ENCODE measurements at regions not wholly inside any gene's neighbourhood (a gene's known extent, or its start where the extent isn't known, plus 50 kb on each side); places are given as distances from the start of the nearest gene placed in this dataset.

DNA sequence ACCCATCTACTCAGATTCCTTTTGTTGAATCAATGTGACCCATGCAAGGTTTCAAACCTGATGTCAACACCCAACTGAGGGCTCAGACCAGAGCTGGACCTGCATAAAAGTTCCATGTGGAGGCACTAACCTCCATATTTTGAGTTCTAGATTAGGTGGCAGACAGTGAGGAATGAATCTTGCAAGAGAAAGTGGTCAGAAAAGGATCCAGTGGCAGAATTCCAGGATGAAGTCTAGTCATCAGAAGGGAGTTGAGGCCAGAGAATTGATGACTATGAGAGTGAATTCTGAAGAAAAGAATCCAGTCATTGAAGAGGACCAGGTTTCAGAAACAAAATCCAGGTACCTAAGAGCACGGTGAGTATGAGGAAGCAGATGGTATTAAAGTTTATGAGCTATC lies 205.1 kb upstream of the RGMB start:
- Histone ChIP-seq H3K36me3 (ENCODE audit: insufficient read depth, low read depth, low read length) (no peaks in the 10 kb centered on the region), H3K27me3 (ENCODE audit: insufficient read depth, low read length) (no peaks in the 10 kb centered on the region), H3K27ac (ENCODE audit: low read length) (no peak overlapping the region), H3K4me3 (ENCODE audit: low read length) (no peak overlapping the region), H3K9ac (ENCODE audit: low read depth, low read length) (no peak overlapping the region), H3K4me1 (ENCODE audit: insufficient read depth, low read length) (no peaks in the 10 kb centered on the region), H3K9me3 (ENCODE audit: insufficient read depth, low read depth, low read length) (no peaks in the 10 kb centered on the region)

DNA sequence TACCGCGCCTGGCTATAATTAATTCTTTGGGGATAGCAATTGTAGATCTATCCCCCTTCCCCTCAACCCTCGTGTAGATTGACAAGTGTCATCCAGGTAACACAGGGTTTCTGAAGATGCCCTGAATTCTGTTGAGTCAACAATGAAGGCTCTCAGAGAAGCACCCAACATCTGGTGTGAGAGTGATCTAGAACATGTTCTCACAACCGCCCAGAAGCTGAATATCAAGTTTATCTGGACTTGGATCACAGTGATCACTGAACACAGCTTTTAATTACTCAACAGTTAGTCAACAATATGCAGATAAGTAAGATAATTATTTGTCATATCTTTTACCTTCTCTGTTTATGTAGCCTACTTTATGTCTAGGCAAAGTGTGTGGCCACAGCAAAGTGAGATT lies 204.2 kb upstream of the RGMB start:
- Histone ChIP-seq H3K9ac (ENCODE audit: low read depth, low read length) (no peak overlapping the region), H3K27me3 (ENCODE audit: insufficient read depth, low read length) (no peaks in the 10 kb centered on the region), H3K4me1 (ENCODE audit: insufficient read depth, low read length) (no peaks in the 10 kb centered on the region)

DNA sequence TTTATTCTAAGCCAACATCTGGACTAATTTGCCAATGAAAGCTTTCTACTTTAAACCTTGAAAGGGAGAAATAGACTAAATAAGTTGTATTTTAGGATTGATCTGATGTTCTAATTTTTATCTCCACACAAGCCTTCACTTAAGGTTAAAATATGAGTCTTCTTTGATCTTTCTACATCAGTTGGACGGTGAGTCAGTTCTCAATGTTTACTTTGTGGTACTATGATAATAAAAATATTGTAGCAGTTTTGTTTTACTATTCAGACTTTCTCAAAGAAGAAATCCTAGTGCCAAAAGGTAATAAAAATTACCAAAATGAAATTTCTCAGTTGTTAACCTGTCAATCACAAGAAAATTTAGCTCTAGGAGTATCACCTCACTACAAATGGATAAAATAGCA lies 203.5 kb upstream of the RGMB start:
- Histone ChIP-seq H3K27me3 (ENCODE audit: insufficient read depth, low read length) (no peaks in the 10 kb centered on the region), H3K27ac (ENCODE audit: low read length) (no peak overlapping the region), H3K4me1 (ENCODE audit: insufficient read depth, low read length) (no peaks in the 10 kb centered on the region), H3K9me3 (ENCODE audit: insufficient read depth, low read depth, low read length) (no peaks in the 10 kb centered on the region), H3K4me3 (ENCODE audit: low read length) (no peak overlapping the region), H3K9ac (ENCODE audit: low read depth, low read length) (no peak overlapping the region), H3K36me3 (ENCODE audit: insufficient read depth, low read depth, low read length) (no peaks in the 10 kb centered on the region)

More for the DNA sequence above, 204.2 kb upstream of the RGMB start:
- no peak overlapping the region for H3K27ac ChIP-seq (ENCODE audit: low read length)
- H3K36me3 ChIP-seq (ENCODE audit: insufficient read depth, low read depth, low read length) = no peaks in the 10 kb centered on the region
- H3K4me3 ChIP-seq (ENCODE audit: low read length) = no peak overlapping the region
- no peaks in the 10 kb centered on the region for H3K9me3 ChIP-seq (ENCODE audit: insufficient read depth, low read depth, low read length)

DNA sequence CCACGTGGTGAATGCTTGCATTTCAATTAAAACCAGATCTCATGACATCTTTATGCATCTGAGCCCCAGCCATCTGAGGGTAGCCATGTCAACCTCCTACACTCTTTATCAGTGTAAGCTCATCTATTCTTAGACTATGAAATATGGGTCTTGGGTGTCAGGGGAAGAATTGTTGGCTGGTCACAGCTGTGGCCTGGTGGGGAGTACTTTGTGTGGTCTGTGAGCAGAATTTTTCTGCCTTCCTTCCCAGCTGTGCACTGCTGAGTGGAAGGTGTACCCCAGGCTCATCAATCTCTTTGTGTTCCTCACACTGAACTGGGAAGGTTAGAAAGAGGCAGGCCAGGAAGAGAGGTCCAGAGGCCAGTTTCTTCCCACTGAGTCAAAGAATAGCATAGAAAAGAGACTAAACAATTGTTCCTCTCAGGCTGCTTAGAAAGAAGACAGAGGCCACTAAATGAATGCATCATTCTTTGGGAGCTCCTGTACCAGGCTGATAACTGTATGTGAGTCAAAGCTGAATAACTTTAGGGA lies 202.7 kb upstream of the RGMB start:
- no peak overlapping the region for H3K9ac ChIP-seq (ENCODE audit: low read depth, low read length)
- H3K36me3 ChIP-seq (ENCODE audit: insufficient read depth, low read depth, low read length) = no peaks in the 10 kb centered on the region
- no peaks in the 10 kb centered on the region for H3K9me3 ChIP-seq (ENCODE audit: insufficient read depth, low read depth, low read length)
- H3K4me3 ChIP-seq (ENCODE audit: low read length) = no peak overlapping the region
- H3K4me1 ChIP-seq (ENCODE audit: insufficient read depth, low read length) = no peaks in the 10 kb centered on the region
- H3K27me3 ChIP-seq (ENCODE audit: insufficient read depth, low read length) = no peaks in the 10 kb centered on the region
- no peak overlapping the region for H3K27ac ChIP-seq (ENCODE audit: low read length)

DNA sequence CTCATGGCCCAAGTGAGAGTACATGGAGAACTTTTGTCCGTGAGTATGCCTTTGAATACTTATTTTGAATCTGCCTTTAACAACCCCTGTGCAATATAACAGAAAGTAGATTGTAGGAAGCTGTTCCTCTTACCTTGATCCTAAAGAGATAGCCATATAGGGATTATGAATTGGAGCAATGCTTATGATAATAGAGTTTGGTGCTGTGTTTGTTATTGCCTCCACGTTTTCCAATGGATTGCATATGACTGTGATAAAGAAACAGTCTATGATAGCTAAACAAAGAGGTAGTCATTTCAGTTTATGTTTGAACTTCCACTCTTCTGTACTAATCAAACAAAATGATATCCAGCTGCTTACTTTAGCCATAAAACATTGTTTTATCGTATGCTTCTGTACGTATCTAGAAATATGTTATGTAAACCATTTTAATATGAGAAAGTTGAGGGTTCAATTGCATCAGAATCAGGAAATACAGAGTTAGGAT lies 199.6 kb upstream of the RGMB start:
- no peak overlapping the region for H3K9ac ChIP-seq (ENCODE audit: low read depth, low read length)
- H3K27ac ChIP-seq (ENCODE audit: low read length) = no peak overlapping the region
- no peaks in the 10 kb centered on the region for H3K9me3 ChIP-seq (ENCODE audit: insufficient read depth, low read depth, low read length)
- no peaks in the 10 kb centered on the region for H3K36me3 ChIP-seq (ENCODE audit: insufficient read depth, low read depth, low read length)
- H3K4me3 ChIP-seq (ENCODE audit: low read length) = no peak overlapping the region
- H3K4me1 ChIP-seq (ENCODE audit: insufficient read depth, low read length) = no peaks in the 10 kb centered on the region
- H3K27me3 ChIP-seq (ENCODE audit: insufficient read depth, low read length) = no peaks in the 10 kb centered on the region

DNA sequence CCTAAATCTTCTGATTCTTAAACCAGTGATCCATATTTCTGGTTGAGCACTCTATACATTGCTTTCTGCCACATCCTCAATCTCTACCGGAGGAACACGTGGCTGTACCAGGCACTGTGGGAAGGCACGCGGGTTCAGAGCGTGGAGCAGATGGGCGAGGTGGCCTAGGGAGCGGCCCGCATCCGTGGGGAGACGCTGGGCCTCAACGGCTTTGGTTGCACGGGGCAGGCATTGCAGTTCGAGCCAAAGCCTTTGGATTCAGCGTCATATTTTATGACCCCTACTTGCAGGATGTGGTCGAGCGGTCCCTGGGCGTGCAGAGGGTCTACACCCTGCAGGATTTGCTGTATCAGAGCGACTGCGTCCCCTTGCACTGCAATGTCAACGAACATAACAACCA lies 197.2 kb upstream of the RGMB start:
- no peak overlapping the region for H3K27ac ChIP-seq (ENCODE audit: low read length)
- H3K27me3 ChIP-seq (ENCODE audit: insufficient read depth, low read length) = no peaks in the 10 kb centered on the region
- H3K36me3 ChIP-seq (ENCODE audit: insufficient read depth, low read depth, low read length) = no peaks in the 10 kb centered on the region
- no peaks in the 10 kb centered on the region for H3K4me1 ChIP-seq (ENCODE audit: insufficient read depth, low read length)
- H3K9me3 ChIP-seq (ENCODE audit: insufficient read depth, low read depth, low read length) = no peaks in the 10 kb centered on the region
- no peak overlapping the region for H3K4me3 ChIP-seq (ENCODE audit: low read length)
- no peak overlapping the region for H3K9ac ChIP-seq (ENCODE audit: low read depth, low read length)

DNA sequence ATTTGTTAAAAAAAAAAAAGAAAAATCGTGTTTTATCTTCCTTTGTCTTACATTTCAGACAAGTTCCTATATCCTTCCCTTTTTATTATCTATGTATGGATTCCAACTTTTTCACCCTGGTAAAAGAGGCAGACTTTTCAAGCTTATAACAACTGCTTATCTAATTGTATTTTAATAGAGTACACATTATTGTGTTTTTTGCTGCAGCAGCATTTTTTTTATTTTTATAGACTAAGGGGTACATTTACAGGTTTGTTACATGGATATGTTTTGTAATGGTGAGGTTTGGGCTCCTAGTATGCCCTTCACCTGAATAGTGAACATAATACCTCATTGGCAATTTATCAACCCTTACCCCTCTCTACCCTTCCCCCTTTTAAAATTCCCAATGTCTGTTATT lies 195.0 kb upstream of the RGMB start:
- no peaks in the 10 kb centered on the region for H3K4me1 ChIP-seq (ENCODE audit: insufficient read depth, low read length)
- H3K9me3 ChIP-seq (ENCODE audit: insufficient read depth, low read depth, low read length) = no peaks in the 10 kb centered on the region
- H3K4me3 ChIP-seq (ENCODE audit: low read length) = no peak overlapping the region
- no peaks in the 10 kb centered on the region for H3K27me3 ChIP-seq (ENCODE audit: insufficient read depth, low read length)
- H3K27ac ChIP-seq (ENCODE audit: low read length) = no peak overlapping the region
- H3K36me3 ChIP-seq (ENCODE audit: insufficient read depth, low read depth, low read length) = no peaks in the 10 kb centered on the region
- H3K9ac ChIP-seq (ENCODE audit: low read depth, low read length) = no peak overlapping the region

DNA sequence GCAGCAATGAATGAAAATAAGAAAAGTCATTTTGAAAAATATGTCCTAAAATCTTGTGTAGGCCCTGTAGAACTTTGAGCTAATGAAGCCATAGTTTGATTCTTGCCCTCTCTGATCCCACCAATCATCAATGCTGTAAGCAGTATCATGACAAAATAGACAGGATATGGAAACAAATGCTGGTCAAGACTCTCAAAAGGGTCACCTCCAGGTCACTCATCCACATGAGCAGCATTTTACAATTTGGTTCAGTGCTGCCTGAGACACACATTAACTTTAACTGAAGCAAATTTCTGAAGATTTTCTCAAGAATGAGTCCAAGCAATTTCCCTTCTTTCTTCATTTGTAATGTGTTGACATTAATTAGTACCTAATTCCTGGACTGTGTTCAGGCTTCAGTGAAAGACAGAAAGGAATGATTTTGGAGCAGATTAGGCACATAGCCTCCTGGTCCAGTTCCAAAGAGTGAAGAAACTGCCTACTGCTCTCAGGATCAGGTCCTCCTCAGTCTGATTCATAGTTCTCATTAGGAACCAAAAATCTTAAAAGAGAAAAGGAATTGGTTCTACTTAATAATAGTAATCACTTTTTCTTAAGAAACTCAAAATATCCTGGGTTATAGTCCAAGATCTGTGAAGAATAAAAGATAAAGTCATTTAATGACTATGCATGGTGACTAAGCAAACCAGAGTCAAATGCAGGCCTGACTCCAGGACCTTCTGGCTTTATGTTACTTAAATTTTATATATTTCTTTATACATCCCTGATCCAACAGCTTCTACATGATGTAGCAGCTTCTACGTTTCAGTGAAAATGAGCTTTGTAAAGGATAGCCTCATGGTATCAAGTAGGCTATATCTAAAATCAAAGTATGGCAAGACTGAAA lies 192.1 kb upstream of the RGMB start:
- no peak overlapping the region for H3K27ac ChIP-seq (ENCODE audit: low read length)

DNA sequence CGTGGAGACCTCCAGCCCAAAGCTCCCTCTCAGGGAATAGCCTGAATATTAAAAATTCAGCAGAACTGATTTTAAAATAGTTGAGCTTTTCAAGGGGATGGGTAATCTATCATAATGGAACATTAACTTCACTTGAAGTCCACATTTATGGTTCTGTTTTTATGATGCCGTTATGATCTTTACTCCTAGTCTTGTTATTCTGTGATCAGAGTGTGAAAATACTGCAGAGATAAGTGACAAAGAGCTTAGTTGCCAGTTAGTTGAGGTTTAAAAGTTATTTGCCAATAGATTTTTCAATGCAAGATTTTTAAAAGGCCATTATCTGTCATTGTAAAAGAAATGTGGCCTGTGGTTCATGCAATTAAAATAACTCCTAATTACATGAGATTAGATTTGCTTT lies 189.9 kb upstream of the RGMB start:
- H3K36me3 ChIP-seq (ENCODE audit: insufficient read depth, low read depth, low read length) = no peaks in the 10 kb centered on the region
- H3K9ac ChIP-seq (ENCODE audit: low read depth, low read length) = no peak overlapping the region
- no peaks in the 10 kb centered on the region for H3K27me3 ChIP-seq (ENCODE audit: insufficient read depth, low read length)
- H3K9me3 ChIP-seq (ENCODE audit: insufficient read depth, low read depth, low read length) = no peaks in the 10 kb centered on the region
- no peak overlapping the region for H3K4me3 ChIP-seq (ENCODE audit: low read length)
- H3K4me1 ChIP-seq (ENCODE audit: insufficient read depth, low read length) = no peaks in the 10 kb centered on the region
- no peak overlapping the region for H3K27ac ChIP-seq (ENCODE audit: low read length)

More for the DNA sequence above, 192.1 kb upstream of the RGMB start:
- H3K4me3 ChIP-seq (ENCODE audit: low read length) = no peak overlapping the region
- no peaks in the 10 kb centered on the region for H3K4me1 ChIP-seq (ENCODE audit: insufficient read depth, low read length)
- no peaks in the 10 kb centered on the region for H3K27me3 ChIP-seq (ENCODE audit: insufficient read depth, low read length)
- no peaks in the 10 kb centered on the region for H3K36me3 ChIP-seq (ENCODE audit: insufficient read depth, low read depth, low read length)
- no peak overlapping the region for H3K9ac ChIP-seq (ENCODE audit: low read depth, low read length)
- no peaks in the 10 kb centered on the region for H3K9me3 ChIP-seq (ENCODE audit: insufficient read depth, low read depth, low read length)

DNA sequence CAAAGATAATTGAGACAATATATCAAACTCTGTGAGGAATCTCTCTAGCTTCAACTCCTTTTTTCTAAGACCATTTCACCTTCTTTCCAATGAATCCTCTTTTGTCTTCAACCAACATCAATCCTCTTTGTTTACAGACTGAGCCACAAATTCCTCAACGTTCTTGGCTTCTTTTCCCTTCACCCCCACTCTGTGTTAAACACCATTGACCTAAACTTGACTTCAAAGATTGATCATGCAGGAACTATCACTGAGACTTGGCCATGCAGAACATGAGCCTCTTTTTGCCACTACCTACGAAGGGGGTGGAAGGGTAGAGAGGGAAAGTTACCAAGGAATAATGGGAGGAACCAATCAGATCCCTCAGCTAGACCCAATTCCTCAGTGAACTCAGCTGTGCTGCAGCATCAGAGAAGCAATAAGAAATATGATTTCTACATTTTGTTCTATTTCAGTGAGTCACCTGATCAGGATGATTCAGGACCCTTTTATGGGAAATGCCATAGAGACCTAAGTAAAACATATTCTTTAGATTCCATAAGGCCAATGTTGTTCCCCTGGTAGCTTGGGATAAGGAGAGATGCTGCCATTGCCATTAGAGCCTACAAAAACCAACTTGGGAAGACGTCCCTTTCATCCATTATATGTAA lies 187.7 kb upstream of the RGMB start:
- no peak overlapping the region for H3K4me3 ChIP-seq (ENCODE audit: low read length)
- H3K27ac ChIP-seq (ENCODE audit: low read length) = no peak overlapping the region
- H3K9ac ChIP-seq (ENCODE audit: low read depth, low read length) = no peak overlapping the region
- H3K4me1 ChIP-seq (ENCODE audit: insufficient read depth, low read length) = no peaks in the 10 kb centered on the region
- no peaks in the 10 kb centered on the region for H3K27me3 ChIP-seq (ENCODE audit: insufficient read depth, low read length)
- H3K36me3 ChIP-seq (ENCODE audit: insufficient read depth, low read depth, low read length) = no peaks in the 10 kb centered on the region
- H3K9me3 ChIP-seq (ENCODE audit: insufficient read depth, low read depth, low read length) = no peaks in the 10 kb centered on the region

DNA sequence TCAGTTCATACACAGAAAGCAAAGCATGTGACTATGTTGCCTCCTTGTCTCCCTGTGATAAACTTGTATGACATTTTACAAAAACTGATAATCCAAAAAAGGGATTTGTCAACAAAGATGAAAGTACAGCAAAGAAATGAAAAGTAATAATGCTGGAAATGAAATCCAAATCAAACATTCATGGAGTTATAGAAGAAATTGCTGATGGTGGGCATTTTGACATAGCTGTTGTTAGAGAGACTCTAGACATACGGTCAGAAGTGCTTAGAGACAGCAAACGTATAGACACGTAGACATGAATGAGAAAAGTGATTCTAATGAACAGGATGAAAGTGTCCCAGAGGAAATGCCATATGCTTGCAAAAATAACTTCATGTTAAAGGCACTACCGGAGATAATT lies 186.9 kb upstream of the RGMB start:
- Histone ChIP-seq H3K9ac (ENCODE audit: low read depth, low read length) (no peak overlapping the region), H3K4me3 (ENCODE audit: low read length) (no peak overlapping the region), H3K36me3 (ENCODE audit: insufficient read depth, low read depth, low read length) (no peaks in the 10 kb centered on the region), H3K9me3 (ENCODE audit: insufficient read depth, low read depth, low read length) (no peaks in the 10 kb centered on the region), H3K4me1 (ENCODE audit: insufficient read depth, low read length) (no peaks in the 10 kb centered on the region), H3K27ac (ENCODE audit: low read length) (no peak overlapping the region), H3K27me3 (ENCODE audit: insufficient read depth, low read length) (no peaks in the 10 kb centered on the region)

DNA sequence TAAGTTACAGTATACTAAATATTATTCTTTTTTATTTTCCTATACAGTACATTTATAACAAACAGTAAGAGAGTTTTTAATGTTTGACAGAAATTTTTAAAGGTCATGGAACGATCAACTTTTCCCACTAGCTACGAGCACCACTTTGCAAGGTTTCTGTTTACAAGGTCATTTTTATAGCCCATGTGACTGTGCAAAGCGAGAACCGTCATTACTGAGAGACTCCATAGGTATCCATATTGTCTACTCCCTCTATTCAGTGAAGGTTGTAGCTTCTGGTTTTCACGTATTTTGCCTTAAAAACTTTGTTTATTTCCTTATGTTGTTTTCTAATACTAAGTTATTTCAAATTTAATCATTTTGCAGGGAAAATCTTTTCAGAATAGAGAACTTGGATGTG lies 186.3 kb upstream of the RGMB start:
- Histone ChIP-seq H3K4me1 (ENCODE audit: insufficient read depth, low read length) (no peaks in the 10 kb centered on the region), H3K36me3 (ENCODE audit: insufficient read depth, low read depth, low read length) (no peaks in the 10 kb centered on the region), H3K27ac (ENCODE audit: low read length) (no peak overlapping the region), H3K4me3 (ENCODE audit: low read length) (no peak overlapping the region), H3K9me3 (ENCODE audit: insufficient read depth, low read depth, low read length) (no peaks in the 10 kb centered on the region), H3K27me3 (ENCODE audit: insufficient read depth, low read length) (no peaks in the 10 kb centered on the region), H3K9ac (ENCODE audit: low read depth, low read length) (no peak overlapping the region)
